DND-41 (cell line): ENCODE measurements at regions not wholly inside any gene's neighbourhood (a gene's known extent, or its start where the extent isn't known, plus 50 kb on each side); places are given as distances from the start of the nearest gene placed in this dataset.

Source experiments
- EZH2 ChIP-seq: IDR thresholded peaks from 3 replicates; pipeline ENCODE4 v1.6.1; 2012; ENCODE audit warnings: borderline replicate concordance, low read depth, mild to moderate bottlenecking, moderate library complexity, low read length, inconsistent platforms; ENCODE audit not compliant: severe bottlenecking
- TF ChIP-seq, protein P1 (sequence below): IDR thresholded peaks from 2 replicates; pipeline ENCODE4 v1.5.1; 2012; ENCODE audit warnings: borderline replicate concordance, low read length, moderate library complexity, mild to moderate bottlenecking; ENCODE audit not compliant: poor library complexity, severe bottlenecking; ENCODE audit errors: extremely low read depth

- TF ChIP-seq, protein P1, sequence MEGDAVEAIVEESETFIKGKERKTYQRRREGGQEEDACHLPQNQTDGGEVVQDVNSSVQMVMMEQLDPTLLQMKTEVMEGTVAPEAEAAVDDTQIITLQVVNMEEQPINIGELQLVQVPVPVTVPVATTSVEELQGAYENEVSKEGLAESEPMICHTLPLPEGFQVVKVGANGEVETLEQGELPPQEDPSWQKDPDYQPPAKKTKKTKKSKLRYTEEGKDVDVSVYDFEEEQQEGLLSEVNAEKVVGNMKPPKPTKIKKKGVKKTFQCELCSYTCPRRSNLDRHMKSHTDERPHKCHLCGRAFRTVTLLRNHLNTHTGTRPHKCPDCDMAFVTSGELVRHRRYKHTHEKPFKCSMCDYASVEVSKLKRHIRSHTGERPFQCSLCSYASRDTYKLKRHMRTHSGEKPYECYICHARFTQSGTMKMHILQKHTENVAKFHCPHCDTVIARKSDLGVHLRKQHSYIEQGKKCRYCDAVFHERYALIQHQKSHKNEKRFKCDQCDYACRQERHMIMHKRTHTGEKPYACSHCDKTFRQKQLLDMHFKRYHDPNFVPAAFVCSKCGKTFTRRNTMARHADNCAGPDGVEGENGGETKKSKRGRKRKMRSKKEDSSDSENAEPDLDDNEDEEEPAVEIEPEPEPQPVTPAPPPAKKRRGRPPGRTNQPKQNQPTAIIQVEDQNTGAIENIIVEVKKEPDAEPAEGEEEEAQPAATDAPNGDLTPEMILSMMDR = no peak
- no peak for TF ChIP-seq EZH2
These were observed 55.2 kb upstream of the GBE1 start for GRCh38 chr3:81816473-81817250.
